GM12878 (cell line): ENCODE measurements at regions not wholly inside any gene's neighbourhood (a gene's known extent, or its start where the extent isn't known, plus 50 kb on each side); places are given as distances from the start of the nearest gene placed in this dataset.

Source experiments
- ATAC-seq: fragments of 200-7000 bp; cut with Tn5 transposase; 3 replicates; pipeline ENCODE4 v1.9.1; 2020; ENCODE audit warnings: mild to moderate bottlenecking, moderate library complexity
- BruUV-seq: library from RNA; stranded (reverse); fragments of 400-500 nt; replicated peaks from 2 replicates; lab custom pipeline; 2021; lab: Mats Ljungman, UMichigan
- CTCF ChIA-PET: fragments of 300-600 bp; sonication (Branson Sonifier 250); formaldehyde crosslinking; extraction: SDS; loops from one replicate; lab custom pipeline; 2021; ENCODE audit warnings: inconsistent platforms; lab: Yijun Ruan, JAX
- POLR2A ChIA-PET: fragments of 350-600 bp; formaldehyde crosslinking; extraction: SDS; loops from one replicate; lab custom pipeline; 2021; ENCODE audit warnings: inconsistent platforms; lab: Charles Lee
- RAD21 ChIA-PET: fragments of 300-600 bp; sonication (Branson Sonifier 250); formaldehyde crosslinking; loops from one replicate; lab custom pipeline; 2023; ENCODE audit warnings: antibody characterized with exemption; ENCODE audit not compliant: unreplicated experiment; lab: Charles Lee
- SMC1A ChIA-PET: fragments of 300-600 bp; sonication (Branson Sonifier 250); formaldehyde crosslinking; loops from one replicate; lab custom pipeline; 2023; ENCODE audit not compliant: unreplicated experiment, uncharacterized antibody; lab: Charles Lee
- DNase-seq: peaks from one replicate; pipeline ENCODE4 v3.0.0-alpha.2; 2011; ENCODE audit warnings: low read depth, low spot score
- FAIRE-seq: peaks from 3 replicates; lab custom pipeline; 2011; peaks lifted over from hg19 to GRCh38; lab: Jason Lieb, UNC
- H2AFZ ChIP-seq: 2 replicates; pipeline ENCODE4 v1.6.0; 2011; ENCODE audit warnings: low read depth, low read length, control low read depth; ENCODE audit not compliant: control insufficient read depth
- H3K27ac ChIP-seq: 2 replicates; pipeline ENCODE4 v1.5.1; 2011; ENCODE audit warnings: control low read depth; ENCODE audit not compliant: control insufficient read depth, insufficient read depth
- H3K27me3 ChIP-seq, 2 experiments: replicated peaks in 1 of 2; 2 replicates each; pipeline versions ENCODE4 v1.6.0 to v1.6.1; 2011; ENCODE audit warnings: low read length in 1 of 2; ENCODE audit not compliant: control insufficient read depth in 2 of 2, insufficient read depth in 2 of 2
- H3K36me3 ChIP-seq, 2 experiments: 2 replicates each; pipeline ENCODE4 v1.5.1; 2011; ENCODE audit warnings: low read length in 1 of 2; ENCODE audit not compliant: control insufficient read depth in 2 of 2, insufficient read depth in 2 of 2
- H3K4me1 ChIP-seq: 2 replicates; pipeline ENCODE4 v1.6.1; 2011; ENCODE audit warnings: mild to moderate bottlenecking, low read length, moderate library complexity, mixed read lengths; ENCODE audit not compliant: control insufficient read depth, insufficient read depth
- H3K4me2 ChIP-seq: 2 replicates; pipeline ENCODE4 v1.6.0; 2011; ENCODE audit warnings: control low read depth; ENCODE audit not compliant: control insufficient read depth, insufficient read depth
- H3K4me3 ChIP-seq: fragments of 200-600 bp; sonication (generic); 2 replicates; pipeline ENCODE4 v1.5.1; 2016
- H3K79me2 ChIP-seq: 2 replicates; pipeline ENCODE4 v1.6.0; 2011; ENCODE audit warnings: low read length; ENCODE audit not compliant: control insufficient read depth, insufficient read depth
- H3K9ac ChIP-seq: 2 replicates; pipeline ENCODE4 v1.8.0; 2011; ENCODE audit warnings: low read length, control low read depth, mixed read lengths; ENCODE audit not compliant: control insufficient read depth, insufficient read depth
- H3K9me3 ChIP-seq: replicated peaks from 3 replicates; pipeline ENCODE4 v1.5.1; 2011; ENCODE audit warnings: mild to moderate bottlenecking, low read length; ENCODE audit not compliant: control insufficient read depth, insufficient read depth
- H4K20me1 ChIP-seq: 2 replicates; pipeline ENCODE4 v1.6.0; 2011; ENCODE audit not compliant: control insufficient read depth, insufficient read depth
- CTCF ChIP-seq, 3 experiments: IDR thresholded peaks in 2 of 3; conservative IDR thresholded peaks in 1 of 3; 2 replicates each; pipeline ENCODE4 v1.5.1; 2011; ENCODE audit warnings: low read depth in 3 of 3, low read length in 3 of 3, mild to moderate bottlenecking in 3 of 3, control low read depth in 2 of 3, moderate library complexity in 2 of 3, inconsistent platforms in 1 of 3, mixed read lengths in 1 of 3; ENCODE audit not compliant: control insufficient read depth in 2 of 3, insufficient read depth in 1 of 3; ENCODE audit errors: extremely low read depth in 1 of 3
- ETV6 ChIP-seq, 2 experiments: fragments of 450-650 bp in 1 of 2; IDR thresholded peaks in 1 of 2; conservative IDR thresholded peaks in 1 of 2; 2 replicates each; pipeline ENCODE4 v1.6.1; 2014; ENCODE audit warnings: antibody characterized with exemption in 1 of 2, borderline replicate concordance in 1 of 2, low read depth in 1 of 2, mild to moderate bottlenecking in 1 of 2, moderate library complexity in 1 of 2
- FOS ChIP-seq: IDR thresholded peaks from 3 replicates; pipeline ENCODE4 v1.6.1; 2011; ENCODE audit warnings: borderline replicate concordance; ENCODE audit not compliant: insufficient read length; ENCODE audit errors: extremely low read depth
- NFIC ChIP-seq: IDR thresholded peaks from 2 replicates; pipeline ENCODE4 v1.6.1; 2012; ENCODE audit warnings: low read depth, mild to moderate bottlenecking, inconsistent platforms, low read length, moderate library complexity
- STAT1 ChIP-seq: fragments of 450-650 bp; conservative IDR thresholded peaks from 2 replicates; pipeline ENCODE4 v1.6.1; 2014; ENCODE audit warnings: antibody characterized with exemption, mild to moderate bottlenecking
- STAT3 ChIP-seq: IDR thresholded peaks from 2 replicates; pipeline ENCODE4 v1.6.1; 2011; ENCODE audit warnings: low read depth, low read length, improper control_type of control experiment
- YY1 ChIP-seq: IDR thresholded peaks from 2 replicates; pipeline ENCODE4 v1.6.1; 2011; ENCODE audit warnings: low read depth, mild to moderate bottlenecking, low read length
- ZNF24 ChIP-seq: fragments of 450-650 bp; IDR thresholded peaks from 2 replicates; pipeline ENCODE4 v1.6.1; 2017; ENCODE audit warnings: antibody characterized with exemption, mild to moderate bottlenecking
- WGBS: methylation state at CpG from one replicate; pipeline ENCODE4 v1.1.6; 2016; ENCODE audit warnings: low lambda C conversion rate; ENCODE audit not compliant: insufficient replicate concordance, insufficient coverage; ENCODE audit errors: missing lambda C conversion rate; 5-methylcytosine and 5-hydroxymethylcytosine counted together
- in situ Hi-C: fragments of 300-500 bp; cut with MboI; formaldehyde crosslinking; loops from 9 replicates; pipeline ENCODE4 v1.14.3; 2018; ENCODE audit warnings: mixed read lengths
- intact Hi-C: fragments of 100-400 bp; cut with micrococcal nuclease; formaldehyde crosslinking; loops from one replicate; pipeline ENCODE4 v1.14.2; 2022; ENCODE audit not compliant: unreplicated experiment
- TF ChIP-seq, protein P1 (sequence below): IDR thresholded peaks from 2 replicates; pipeline ENCODE4 v1.6.1; 2011; ENCODE audit warnings: mild to moderate bottlenecking, low read depth, low read length, moderate library complexity; ENCODE audit not compliant: insufficient replicate concordance
- TF ChIP-seq, protein P2 (sequence below): fragments of 450-650 bp; IDR thresholded peaks from 2 replicates; pipeline ENCODE4 v1.6.1; 2017; ENCODE audit warnings: low read depth, mild to moderate bottlenecking, moderate library complexity

DNA sequence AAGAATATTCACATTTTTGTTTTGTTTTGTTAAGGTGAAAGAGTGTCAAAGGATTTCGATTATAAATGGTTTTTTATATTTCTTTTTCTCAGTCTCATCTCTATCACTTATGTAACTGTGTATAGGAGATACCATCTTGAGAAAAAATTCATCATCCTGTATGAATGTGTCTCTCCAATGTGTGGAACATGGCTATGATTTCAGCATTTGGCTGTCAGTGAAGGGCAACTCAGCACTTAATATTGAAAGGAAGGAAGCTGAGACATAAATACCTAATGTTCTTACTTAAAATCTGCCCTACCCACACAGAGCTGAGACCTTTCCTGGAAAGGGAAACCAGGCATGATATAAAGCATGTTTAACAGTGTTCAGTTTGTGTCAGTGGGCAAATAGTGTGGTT is 474.2 kb upstream of the RIOK2 start:
- intact Hi-C loops (no loop called here), in situ Hi-C loops (no loop called here)
- Histone ChIP-seq H3K4me3 (no peak overlapping the region), H3K36me3 (no peaks in the 10 kb centered on the region), H3K27ac (no peak overlapping the region), H4K20me1 (no peaks in the 10 kb centered on the region), H3K27me3 (no peaks in the 10 kb centered on the region), H3K79me2 (no peaks in the 10 kb centered on the region), H3K9me3 (no peaks in the 10 kb centered on the region), H3K9ac (no peak overlapping the region), H2AFZ (no peak overlapping the region), H3K4me1 (no peaks in the 10 kb centered on the region), H3K4me2 (no peak overlapping the region)
- 0% methylated on average over 1 of the region's 1 CpG for WGBS
- ChIA-PET CTCF (no interaction called here), SMC1A (no interaction called here), RAD21 (no interaction called here), POLR2A (no interaction called here)
- ATAC-seq, result no peak
- no peak for FAIRE-seq
- no peak for DNase-seq
- no TSS peak for BruUV-seq
- no peak for TF ChIP-seq STAT3
- no peak for TF ChIP-seq ZNF24
- TF ChIP-seq, protein P1, sequence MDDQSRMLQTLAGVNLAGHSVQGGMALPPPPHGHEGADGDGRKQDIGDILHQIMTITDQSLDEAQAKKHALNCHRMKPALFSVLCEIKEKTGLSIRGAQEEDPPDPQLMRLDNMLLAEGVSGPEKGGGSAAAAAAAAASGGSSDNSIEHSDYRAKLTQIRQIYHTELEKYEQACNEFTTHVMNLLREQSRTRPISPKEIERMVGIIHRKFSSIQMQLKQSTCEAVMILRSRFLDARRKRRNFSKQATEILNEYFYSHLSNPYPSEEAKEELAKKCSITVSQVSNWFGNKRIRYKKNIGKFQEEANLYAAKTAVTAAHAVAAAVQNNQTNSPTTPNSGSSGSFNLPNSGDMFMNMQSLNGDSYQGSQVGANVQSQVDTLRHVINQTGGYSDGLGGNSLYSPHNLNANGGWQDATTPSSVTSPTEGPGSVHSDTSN, result no peak
- TF ChIP-seq FOS, result no peak
- TF ChIP-seq STAT1, result no peak
- no peak for TF ChIP-seq NFIC

- RAD21 ChIA-PET, result no interaction called here
- Histone ChIP-seq H3K4me3 (no peak overlapping the region), H3K79me2 (no peaks in the 10 kb centered on the region), H3K9me3 (no peaks in the 10 kb centered on the region), H3K4me2 (no peak overlapping the region), H4K20me1 (no peaks in the 10 kb centered on the region), H3K9ac (no peak overlapping the region), H3K4me1 (no peaks in the 10 kb centered on the region), H3K27ac (no peak overlapping the region), H2AFZ (no peak overlapping the region), H3K27me3 (no peaks in the 10 kb centered on the region), H3K36me3 (no peaks in the 10 kb centered on the region)
- intact Hi-C loops, result no loop called here
- no TSS peak for BruUV-seq
- SMC1A ChIA-PET, result interaction anchor here (0.8 kb wide), 1 partner anchor 18 kb away, joined by 4 read pairs; no protein-coding TSS in a partner anchor
- ATAC-seq (no peak), DNase-seq (no peak), FAIRE-seq (no peak)
- in situ Hi-C loops, result no loop called here
- 33% methylated on average over 4 of the region's 4 CpGs for WGBS
- CTCF ChIA-PET, result no interaction called here
- POLR2A ChIA-PET, result no interaction called here
- no peak for TF ChIP-seq ETV6 (conservative IDR thresholded peaks at IDR 0.05 in 1 of 2, IDR thresholded peaks at IDR 0.05 in 1 of 2; ENCODE audit: borderline replicate concordance in 1 of 2, low read depth in 1 of 2)
- no peak for TF ChIP-seq YY1
- TF ChIP-seq, protein P2, sequence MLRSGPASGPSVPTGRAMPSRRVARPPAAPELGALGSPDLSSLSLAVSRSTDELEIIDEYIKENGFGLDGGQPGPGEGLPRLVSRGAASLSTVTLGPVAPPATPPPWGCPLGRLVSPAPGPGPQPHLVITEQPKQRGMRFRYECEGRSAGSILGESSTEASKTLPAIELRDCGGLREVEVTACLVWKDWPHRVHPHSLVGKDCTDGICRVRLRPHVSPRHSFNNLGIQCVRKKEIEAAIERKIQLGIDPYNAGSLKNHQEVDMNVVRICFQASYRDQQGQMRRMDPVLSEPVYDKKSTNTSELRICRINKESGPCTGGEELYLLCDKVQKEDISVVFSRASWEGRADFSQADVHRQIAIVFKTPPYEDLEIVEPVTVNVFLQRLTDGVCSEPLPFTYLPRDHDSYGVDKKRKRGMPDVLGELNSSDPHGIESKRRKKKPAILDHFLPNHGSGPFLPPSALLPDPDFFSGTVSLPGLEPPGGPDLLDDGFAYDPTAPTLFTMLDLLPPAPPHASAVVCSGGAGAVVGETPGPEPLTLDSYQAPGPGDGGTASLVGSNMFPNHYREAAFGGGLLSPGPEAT, result no peak
- TF ChIP-seq CTCF (IDR thresholded peaks at IDR 0.05 in 2 of 3, conservative IDR thresholded peaks at IDR 0.05 in 1 of 3; ENCODE audit: control insufficient read depth in 2 of 3, extremely low read depth in 1 of 3, insufficient read depth in 1 of 3, low read depth in 3 of 3, low read length in 3 of 3), result no peak
These were observed 475.3 kb upstream of the RIOK2 start for GRCh38 chr5:97658116-97658900.
